ENCODE measurements at regions not wholly inside any gene's neighbourhood (a gene's known extent, or its start where the extent isn't known, plus 50 kb on each side); places are given as distances from the start of the nearest gene placed in this dataset.
"Not testable (repeated sequence)": the region's sequence is repeated elsewhere in the genome, so short reads cannot be mapped to it uniquely, and the experiment has no call there.

GRCh38 chr3:198096015-198096414 lies 136.0 kb downstream of the LMLN start:
- in situ Hi-C loops (cut with HindIII; ENCODE audit: low pct_unique_long_range_greater_than_20kb, low sequenced_read_pairs): no loop called here
- no peak for DNase-seq (ENCODE audit: low read depth in 1 of 2, low spot score in 1 of 2)
- TF ChIP-seq JUND (IDR thresholded peaks at IDR 0.05; ENCODE audit: low read depth): no peak

DNA sequence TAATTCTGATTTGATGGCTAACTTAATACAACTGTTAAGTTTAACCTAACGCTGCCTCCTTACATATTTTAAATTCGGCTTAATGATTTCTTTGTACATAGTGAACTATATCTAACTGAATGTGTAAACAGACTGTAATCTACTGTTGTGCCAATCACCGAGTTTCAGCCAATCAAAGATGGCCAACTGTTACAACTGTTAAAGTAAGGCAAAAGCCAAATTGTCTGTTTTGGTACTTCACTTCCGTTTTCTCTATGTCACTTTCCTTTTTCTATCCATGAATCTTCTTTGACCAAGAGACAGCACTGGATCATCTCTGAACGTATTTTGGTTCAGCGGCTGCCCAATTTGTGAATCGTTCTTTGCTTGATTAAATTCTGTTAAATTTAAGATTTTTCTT lies 137.0 kb downstream of the LMLN start:
- in situ Hi-C loops (cut with HindIII; ENCODE audit: low pct_unique_long_range_greater_than_20kb, low sequenced_read_pairs): no loop called here
- no peak for TF ChIP-seq JUND (IDR thresholded peaks at IDR 0.05; ENCODE audit: low read depth)
- DNase-seq (ENCODE audit: low read depth in 1 of 2, low spot score in 1 of 2): no peak

DNA sequence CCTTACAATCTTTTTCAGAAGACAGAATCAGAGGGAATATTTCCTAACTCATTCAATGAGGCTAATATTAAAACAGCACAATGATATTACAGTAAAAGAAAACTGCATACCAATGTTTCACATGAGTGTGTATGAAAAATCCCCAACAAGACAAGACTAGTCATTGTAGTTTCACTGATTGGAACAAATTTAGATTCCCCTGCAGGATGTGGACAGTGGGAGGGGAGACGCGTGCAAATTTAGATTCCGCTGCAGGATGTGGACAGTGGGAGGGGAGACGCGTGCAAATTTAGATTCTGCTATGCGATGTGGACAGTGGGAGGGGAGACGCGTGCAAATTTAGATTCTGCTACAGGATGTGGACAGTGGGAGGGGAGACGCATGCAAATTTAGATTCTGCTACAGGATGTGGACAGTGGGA lies 138.7 kb downstream of the LMLN start:
- in situ Hi-C loops (cut with HindIII; ENCODE audit: low pct_unique_long_range_greater_than_20kb, low sequenced_read_pairs); DNase-seq (ENCODE audit: low read depth in 1 of 2, low spot score in 1 of 2): not testable (repeated sequence)

- DNase-seq (ENCODE audit: low read depth in 1 of 2, low spot score in 1 of 2); in situ Hi-C loops (cut with HindIII; ENCODE audit: low pct_unique_long_range_greater_than_20kb, low sequenced_read_pairs): not testable (repeated sequence)
These were observed 143.1 kb downstream of the LMLN start for GRCh38 chr3:198103070-198103469.

DNA sequence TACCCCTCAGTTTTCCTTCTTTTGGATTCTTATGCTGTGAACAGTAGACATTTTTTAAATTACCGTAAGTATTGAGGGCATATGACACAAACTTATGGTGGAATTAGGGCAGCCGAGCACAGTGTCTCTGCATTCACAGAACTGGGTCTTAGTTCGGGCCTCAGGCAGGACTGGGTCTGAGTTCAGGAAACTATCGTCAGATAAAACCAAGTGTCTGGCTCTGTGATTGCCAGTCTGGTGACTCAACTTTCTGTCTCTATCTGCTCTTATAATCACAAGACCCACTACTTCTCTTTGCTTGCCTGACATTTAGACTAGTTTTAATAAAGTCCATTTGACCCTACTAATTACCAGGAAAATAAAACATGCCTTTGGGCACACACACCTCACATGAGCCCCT lies 146.2 kb downstream of the LMLN start:
- DNase-seq (ENCODE audit: low read depth in 1 of 2, low spot score in 1 of 2): no peak
- TF ChIP-seq JUND (IDR thresholded peaks at IDR 0.05; ENCODE audit: low read depth): no peak
- in situ Hi-C loops (cut with HindIII; ENCODE audit: low pct_unique_long_range_greater_than_20kb, low sequenced_read_pairs): no loop called here

DNA sequence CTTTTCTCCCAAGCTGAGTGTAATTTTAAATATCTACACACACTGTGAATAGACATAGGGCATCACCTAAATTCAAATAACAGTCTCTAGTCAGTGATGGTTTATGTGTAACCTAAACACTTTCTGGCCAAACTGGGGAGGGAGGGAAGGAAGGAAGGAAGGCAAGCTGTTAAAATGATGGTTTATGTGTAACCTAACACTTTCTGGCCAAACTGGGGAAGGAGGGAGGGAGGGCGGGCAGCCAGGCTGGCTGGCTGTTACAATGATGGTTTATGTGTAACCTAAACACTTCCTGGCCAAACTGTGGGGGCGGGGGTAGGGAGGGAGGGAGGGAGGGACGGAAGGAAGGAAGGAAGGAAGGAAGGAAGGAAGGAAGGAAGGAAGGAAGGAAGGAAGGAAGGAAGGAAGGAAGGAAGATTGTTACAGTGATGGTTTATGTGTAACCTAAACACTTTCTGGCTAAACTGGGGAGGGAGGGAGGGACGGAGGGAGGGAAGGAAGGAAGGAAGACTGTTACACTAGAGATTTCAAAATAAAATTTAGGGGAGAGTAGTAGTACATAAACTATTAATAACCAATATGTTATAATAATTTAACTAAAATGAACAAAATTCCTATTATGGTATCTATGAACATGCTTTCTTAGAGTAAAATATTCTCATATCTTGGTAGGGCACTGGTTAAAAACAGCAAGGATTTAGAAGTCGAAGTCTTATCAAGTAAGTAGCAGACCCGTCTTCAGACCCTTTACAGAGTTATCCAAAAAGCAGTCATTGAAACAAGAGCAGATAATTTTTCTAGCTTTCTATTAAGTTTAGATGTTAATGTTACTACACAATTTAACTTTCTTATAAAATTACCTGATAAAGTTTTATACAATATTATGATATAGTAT lies 148.1 kb downstream of the LMLN start:
- in situ Hi-C loops (cut with HindIII; ENCODE audit: low pct_unique_long_range_greater_than_20kb, low sequenced_read_pairs): no loop called here

DNA sequence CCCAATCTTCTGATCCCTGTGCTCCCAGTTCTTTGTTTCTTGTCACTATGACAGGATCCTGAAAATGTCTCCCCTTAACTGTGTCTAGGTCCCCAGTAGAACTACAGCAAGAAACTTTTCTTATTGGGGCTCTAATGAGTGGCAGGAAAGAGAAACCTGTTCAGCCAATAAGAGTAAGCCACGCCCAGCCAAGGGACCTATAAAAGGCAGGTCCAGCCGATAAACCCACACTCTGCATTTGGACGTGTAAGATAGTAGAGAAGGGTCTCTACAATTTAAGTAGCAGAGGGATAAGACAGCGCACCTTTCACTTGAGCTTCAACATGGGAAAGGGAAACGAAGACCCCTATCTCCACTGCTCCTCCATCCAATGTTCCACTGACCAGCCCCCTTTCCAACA lies 149.9 kb downstream of the LMLN start:
- in situ Hi-C loops (cut with HindIII; ENCODE audit: low pct_unique_long_range_greater_than_20kb, low sequenced_read_pairs): no loop called here
- TF ChIP-seq JUND (IDR thresholded peaks at IDR 0.05; ENCODE audit: low read depth): no peak
- no peak for DNase-seq (ENCODE audit: low read depth in 1 of 2, low spot score in 1 of 2)

More for the DNA sequence above, 148.1 kb downstream of the LMLN start:
- no peak for TF ChIP-seq JUND (IDR thresholded peaks at IDR 0.05; ENCODE audit: low read depth)
- DNase-seq (ENCODE audit: low read depth in 1 of 2, low spot score in 1 of 2): peak in 1 of 2 experiments; percentile 49

- in situ Hi-C loops (cut with HindIII; ENCODE audit: low pct_unique_long_range_greater_than_20kb, low sequenced_read_pairs): no loop called here
- no peak for DNase-seq (ENCODE audit: low read depth in 1 of 2, low spot score in 1 of 2)
- no peak for TF ChIP-seq JUND (IDR thresholded peaks at IDR 0.05; ENCODE audit: low read depth)
These were observed 152.0 kb downstream of the LMLN start for GRCh38 chr3:198112031-198112430.

DNA sequence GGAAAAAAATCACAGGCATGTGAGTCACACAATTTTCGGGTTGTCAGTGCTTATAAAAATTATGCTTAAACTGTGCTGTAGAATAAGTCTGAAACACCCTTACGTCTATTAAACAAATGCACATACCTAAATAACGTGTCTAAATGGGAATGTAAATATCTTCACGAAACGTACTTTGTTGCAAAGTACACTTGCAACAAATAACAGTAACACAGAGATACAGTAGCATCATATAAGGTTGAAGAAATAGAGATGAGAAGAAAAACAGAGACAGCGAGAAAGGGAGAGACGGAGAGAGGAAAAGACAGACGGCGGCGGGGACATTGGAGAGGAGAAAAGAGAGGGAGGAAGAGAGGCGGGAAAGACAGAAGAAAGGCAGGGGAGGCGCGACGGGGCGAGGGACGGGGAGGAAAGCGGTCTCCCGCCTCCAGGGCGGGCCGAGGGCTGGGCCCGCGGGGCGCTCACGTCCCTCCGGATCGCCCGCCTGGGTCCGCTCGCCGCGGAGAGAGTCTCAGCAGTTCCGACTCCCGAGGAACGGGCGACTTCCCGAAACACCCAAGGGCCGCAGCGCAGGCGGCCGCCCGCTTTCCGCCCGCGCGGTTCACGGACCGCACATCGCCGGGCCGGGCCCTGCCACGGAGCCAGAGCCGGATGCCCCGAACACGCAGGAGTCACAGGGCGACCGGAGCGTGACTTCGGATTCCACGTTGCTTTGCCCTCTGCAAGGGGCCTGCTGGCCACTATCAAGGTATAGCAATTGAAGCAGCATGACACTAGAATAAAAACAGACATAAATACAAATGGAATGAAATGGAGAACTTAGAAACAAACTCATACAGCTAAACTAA lies 153.4 kb downstream of the LMLN start:
- no peak for DNase-seq (ENCODE audit: low read depth in 1 of 2, low spot score in 1 of 2)
- in situ Hi-C loops (cut with HindIII; ENCODE audit: low pct_unique_long_range_greater_than_20kb, low sequenced_read_pairs): no loop called here
- TF ChIP-seq JUND (IDR thresholded peaks at IDR 0.05; ENCODE audit: low read depth): no peak

DNA sequence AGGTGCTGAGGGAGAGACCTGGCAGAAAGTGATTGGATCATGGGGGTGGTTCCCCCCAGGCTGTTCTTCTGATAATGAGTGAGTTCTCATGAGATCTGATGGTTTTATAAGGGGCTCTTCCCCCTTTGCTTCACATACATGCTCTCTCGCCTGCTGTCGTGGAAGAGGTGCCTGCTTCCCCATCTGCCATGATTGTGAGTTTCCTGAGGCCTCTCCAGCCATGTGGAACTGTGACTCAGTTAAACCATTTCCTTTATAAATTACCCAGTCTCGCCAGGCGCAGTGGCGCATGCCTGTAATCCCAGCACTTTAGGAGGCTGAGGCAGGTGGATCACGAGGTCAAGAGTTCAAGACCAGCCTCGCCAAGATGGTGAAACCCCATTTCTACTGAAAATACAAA lies 154.5 kb downstream of the LMLN start:
- DNase-seq (ENCODE audit: low read depth in 1 of 2, low spot score in 1 of 2); in situ Hi-C loops (cut with HindIII; ENCODE audit: low pct_unique_long_range_greater_than_20kb, low sequenced_read_pairs): not testable (repeated sequence)

DNA sequence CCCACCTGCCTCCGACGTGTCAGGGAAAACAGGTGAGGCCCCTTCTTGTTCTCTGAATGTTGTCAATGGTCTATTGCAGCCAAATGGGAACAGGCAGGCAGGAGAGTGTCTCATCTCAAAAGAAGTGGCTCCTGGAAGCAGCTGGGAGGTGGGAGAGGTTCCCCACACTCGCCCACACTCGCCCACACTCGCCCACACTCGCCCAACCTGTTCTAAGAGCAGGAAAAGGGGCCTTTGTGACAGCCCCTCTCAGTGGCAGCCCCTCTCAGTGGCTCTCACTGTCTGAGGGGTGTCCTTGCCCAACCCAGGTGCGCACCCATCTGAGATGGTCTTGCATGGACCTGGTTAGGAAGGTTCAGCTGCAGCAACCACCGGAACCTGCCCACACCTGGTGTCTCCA lies 162.2 kb downstream of the LMLN start:
- in situ Hi-C loops (cut with HindIII; ENCODE audit: low pct_unique_long_range_greater_than_20kb, low sequenced_read_pairs): not testable (repeated sequence)

DNA sequence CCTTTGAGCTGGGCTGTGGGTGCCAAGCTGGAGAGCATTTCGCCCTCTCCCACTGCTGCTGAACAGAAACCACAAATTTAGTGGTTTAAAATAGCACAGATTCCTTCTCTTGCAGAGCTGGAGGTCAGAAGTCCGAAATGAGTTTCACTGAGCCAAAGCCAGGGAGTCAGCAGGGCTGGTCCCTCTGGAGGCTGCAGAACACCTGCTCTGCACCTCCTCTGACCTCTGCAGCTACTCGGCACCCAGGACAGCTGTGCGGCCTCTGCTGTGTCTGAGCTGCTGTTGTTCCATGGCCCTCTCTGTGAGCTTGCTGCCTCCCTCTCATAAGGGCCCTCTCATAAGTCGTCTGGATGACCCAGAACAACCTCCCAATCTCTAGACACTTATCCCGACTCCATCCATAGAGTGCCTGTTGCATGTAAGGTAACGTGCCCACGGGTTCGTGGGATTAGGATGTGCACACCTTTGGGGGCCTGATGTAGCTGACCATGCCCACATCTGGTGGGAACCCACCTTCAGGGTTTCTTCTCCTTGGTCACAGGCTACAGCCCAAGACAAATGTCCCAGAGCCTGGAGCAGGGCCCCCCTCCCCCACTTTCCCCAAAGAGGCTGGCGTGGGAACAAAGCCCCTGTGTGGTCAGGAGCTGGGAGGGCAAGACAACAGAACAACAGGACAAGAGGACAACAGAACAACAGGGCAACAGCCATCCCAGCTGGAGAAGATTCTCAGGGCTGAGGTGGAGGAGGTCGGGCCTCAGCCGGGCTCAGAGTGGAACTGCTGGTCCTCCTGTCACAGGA lies 177.2 kb downstream of the LMLN start:
- in situ Hi-C loops (cut with HindIII; ENCODE audit: low pct_unique_long_range_greater_than_20kb, low sequenced_read_pairs); DNase-seq (ENCODE audit: low read depth in 1 of 2, low spot score in 1 of 2): not testable (repeated sequence)

More for the DNA sequence above, 162.2 kb downstream of the LMLN start:
- DNase-seq (ENCODE audit: low read depth in 1 of 2, low spot score in 1 of 2): not testable (repeated sequence)

GRCh38 chr3:198138205-198138604 lies 178.2 kb downstream of the LMLN start:
- in situ Hi-C loops (cut with HindIII; ENCODE audit: low pct_unique_long_range_greater_than_20kb, low sequenced_read_pairs); DNase-seq (ENCODE audit: low read depth in 1 of 2, low spot score in 1 of 2): not testable (repeated sequence)

DNA sequence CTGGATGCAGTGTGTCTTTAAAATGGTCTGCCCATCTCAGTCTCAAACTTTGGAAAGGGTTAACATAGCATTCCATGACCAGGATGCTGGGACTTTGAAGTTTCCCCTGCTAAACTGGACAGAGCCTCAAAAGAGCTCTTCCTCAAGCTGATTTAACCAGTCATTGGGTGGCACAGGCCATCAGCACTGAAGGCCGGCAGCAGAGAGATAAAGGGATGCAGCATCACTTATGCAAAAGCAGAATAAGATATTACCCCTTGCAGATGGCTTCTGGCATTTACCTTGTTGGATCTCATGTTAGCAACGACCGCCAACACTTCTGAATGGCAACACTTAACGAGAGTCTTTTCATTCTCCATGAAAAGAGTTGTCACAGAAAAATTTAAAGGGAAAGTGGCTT lies 179.0 kb downstream of the LMLN start:
- in situ Hi-C loops (cut with HindIII; ENCODE audit: low pct_unique_long_range_greater_than_20kb, low sequenced_read_pairs); DNase-seq (ENCODE audit: low read depth in 1 of 2, low spot score in 1 of 2): not testable (repeated sequence)

DNA sequence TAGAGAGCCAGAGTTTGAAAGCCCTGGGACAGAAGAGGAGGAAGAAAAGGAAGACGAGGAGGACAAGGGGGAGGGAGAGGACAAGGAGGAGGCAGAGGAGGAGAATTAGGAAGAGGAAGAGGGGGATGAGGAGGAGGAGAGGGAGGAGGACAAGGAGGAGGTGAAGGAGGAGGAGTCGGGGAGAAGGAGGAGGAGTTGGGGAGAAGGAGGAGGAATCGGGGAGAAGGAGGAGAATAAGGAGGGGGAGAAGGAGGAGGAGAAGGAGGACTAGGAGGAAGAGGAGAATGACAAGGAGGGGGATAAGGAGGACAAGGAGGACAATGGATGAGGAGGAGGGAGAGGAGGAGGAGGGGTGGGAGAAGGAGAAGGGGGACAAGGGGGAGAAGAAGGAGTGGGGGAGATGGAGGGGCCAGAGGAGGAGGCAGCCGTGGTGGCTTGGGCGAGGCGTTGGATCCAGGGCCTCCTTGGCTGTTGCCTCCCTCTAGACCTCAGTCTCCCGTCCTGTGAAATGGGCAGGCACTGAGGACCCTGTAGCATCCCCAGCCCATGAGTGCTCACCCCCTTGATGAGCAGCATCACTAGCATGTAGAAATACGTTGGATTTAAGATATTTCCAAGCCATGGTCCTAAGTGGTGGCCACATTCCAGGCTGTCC lies 179.6 kb downstream of the LMLN start:
- in situ Hi-C loops (cut with HindIII; ENCODE audit: low pct_unique_long_range_greater_than_20kb, low sequenced_read_pairs): not testable (repeated sequence)

GRCh38 chr3:198143300-198144137 lies 183.5 kb downstream of the LMLN start:
- DNase-seq (ENCODE audit: low read depth in 1 of 2, low spot score in 1 of 2); in situ Hi-C loops (cut with HindIII; ENCODE audit: low pct_unique_long_range_greater_than_20kb, low sequenced_read_pairs): not testable (repeated sequence)

More for the DNA sequence above, 179.6 kb downstream of the LMLN start:
- DNase-seq (ENCODE audit: low read depth in 1 of 2, low spot score in 1 of 2): peak in 1 of 2 experiments; percentile 85
